Right forelimb (tissue), 1 donor: ENCODE measurements at regions not wholly inside any gene's neighbourhood (a gene's known extent, or its start where the extent isn't known, plus 50 kb on each side); places are given as distances from the start of the nearest gene placed in this dataset.

Experiments used
- DNase-seq: peaks from one replicate; pipeline ENCODE4 v3.0.0-alpha.2; 2018

DNA sequence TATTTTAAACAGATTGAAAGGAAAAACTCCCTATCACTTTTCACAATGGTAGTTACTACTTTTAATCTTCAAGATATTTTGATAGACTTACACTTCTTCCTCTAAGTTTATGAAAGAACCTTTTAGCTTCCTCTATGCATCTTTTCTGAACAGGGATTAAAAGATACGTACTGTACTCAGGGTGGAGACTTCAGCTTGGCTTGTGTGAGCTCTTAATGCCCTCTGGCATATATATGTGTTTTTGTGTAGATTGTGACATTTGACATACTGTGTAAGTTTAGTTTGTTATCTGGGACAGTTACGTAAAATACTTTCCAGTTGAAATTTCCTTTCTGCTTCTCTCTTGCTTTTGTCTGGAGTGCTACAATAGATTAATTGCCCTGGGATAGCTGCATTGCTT is 109.3 kb upstream of the NUDT6 start:
- DNase-seq, result no peak

DNA sequence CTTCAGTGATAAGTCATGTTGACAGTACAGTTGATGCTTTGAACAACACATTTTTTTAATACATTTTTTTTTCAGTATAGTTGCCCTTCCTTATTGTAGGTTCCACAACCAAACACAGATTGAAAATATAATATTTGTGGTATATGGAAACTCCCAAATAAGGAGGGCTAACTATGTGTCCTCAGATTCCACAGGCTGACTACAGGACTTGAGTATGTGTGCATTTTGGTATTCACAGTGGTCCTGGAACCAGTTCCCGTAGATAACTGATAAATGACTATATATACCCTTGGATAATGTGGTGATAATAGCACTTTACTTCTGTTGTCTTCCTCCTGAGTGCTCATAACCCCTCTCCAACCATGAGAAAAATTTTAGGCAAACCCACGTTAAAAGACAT is 111.6 kb upstream of the NUDT6 start:
- no peak for DNase-seq

DNA sequence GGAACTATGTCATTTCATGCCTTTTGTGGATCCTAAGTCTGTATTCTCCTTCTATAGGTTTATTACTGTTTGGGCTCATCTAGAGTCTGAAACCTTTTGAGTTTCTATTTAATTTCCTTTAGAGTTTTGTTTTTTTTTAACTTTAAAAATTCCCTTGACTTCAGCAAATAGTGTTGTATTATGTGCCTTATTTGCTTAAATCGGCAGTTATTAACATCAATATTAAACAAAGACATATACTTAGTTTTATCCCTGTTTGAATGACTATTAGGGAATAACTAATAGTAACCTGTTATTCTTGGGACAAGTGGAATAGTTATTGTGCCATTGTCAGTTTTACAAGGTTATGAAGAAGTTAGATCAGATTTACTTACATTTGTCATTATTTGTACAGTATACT is 112.8 kb upstream of the NUDT6 start:
- no peak for DNase-seq

DNA sequence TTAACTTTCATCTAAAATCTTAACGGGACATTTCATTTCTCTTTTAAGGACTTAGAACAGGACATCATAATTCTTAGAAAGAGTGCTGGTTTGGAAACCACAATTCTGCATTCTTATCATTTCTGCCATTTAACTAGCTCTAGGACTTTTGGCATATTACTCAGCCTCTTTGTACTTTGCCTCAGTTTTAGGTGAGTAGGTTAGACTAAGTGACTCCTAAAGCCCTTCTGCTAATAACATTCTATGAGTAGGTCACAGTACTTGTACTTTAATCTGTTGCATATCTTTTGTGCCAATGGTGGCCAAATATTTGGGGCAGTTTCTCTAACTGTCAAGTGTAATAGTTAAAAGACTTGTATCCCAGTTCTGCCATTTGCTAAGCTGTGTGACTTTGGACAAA is 115.4 kb upstream of the NUDT6 start:
- no peak for DNase-seq

DNA sequence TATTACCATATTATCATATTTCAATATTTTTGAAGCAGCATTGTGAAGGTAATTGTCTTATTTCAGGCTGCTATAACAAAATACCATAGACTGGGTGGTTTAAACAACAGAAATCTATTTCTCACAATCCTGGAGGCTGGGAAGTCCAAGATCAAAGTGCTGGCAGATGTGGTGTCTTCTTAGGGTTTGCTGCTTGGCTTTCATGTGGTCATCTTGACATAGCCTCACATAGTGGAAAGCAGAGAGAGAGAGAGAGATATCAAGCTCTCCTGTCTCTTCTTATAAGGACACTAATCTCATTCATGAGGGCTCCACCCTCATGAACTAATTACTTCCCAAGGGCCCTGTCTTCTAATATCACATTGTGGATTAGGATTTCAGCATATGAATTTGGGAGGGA is 119.7 kb upstream of the NUDT6 start:
- no peak for DNase-seq

DNA sequence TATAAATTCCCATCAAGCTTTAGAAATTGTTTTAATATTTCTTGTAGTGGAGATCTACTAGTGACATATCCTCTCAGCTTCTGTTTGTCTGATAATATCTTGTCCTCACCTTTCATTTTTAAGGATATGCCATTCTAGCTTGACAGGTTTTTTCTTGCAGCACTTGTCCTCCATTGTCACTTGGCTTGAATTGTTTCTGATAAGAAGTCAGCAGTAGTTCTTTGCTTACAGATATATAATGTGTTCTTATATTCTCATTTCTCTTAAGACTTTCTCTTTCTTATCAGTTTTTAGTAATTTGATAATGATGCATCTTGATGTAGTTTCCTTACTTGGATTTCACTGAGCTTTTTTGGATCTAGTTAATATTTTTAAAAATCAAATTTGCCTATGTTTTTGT is 120.6 kb upstream of the NUDT6 start:
- DNase-seq, result no peak

DNA sequence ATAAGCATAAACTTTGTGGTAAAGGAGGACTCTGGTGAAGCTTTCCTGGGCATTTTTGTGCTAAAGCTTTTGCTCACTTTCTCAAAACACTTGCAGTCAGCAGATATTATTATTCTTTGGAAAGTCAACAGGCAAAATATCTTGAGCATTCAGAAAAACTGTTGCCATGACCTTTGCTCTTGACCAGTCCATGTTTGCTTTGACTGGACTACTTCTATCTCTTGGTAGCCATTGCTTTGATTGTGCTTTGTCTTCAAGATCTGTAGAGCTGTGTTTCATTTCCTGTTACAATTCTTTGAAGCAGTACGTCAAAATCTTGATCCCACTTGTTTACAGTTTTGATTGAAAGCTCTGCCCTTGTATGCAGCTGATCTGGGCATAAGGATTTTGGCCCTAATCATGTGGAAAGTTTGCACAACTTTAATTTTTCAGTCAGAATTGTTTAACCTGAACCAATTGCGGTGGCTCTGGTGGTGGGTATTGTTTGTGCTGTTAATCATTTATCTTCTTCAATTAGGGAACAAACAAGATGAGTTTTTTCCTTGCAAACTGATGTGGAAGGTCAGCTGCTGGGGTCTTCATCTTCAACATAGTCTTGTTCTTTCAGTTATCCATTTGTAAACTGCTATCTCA is 121.5 kb upstream of the NUDT6 start:
- DNase-seq, result no peak

DNA sequence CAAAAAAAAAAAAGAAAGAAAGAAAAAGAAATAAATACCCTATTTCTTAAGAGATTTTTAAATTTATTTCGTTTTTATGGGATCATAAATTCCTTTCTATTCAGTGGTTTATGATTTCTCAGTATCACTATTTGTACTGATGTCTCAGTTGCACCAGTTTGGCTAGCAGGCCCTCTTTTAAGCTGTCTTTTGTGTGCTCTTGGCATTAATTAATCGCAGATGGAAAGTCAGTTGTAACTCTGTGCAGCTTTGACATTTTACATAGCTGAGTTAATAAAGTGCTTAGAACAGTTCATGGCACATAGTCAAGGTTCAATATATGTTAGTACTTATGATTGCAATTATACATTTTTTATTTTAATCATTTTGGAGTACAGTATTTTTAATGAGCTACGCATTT is 123.7 kb upstream of the NUDT6 start:
- no peak for DNase-seq

DNA sequence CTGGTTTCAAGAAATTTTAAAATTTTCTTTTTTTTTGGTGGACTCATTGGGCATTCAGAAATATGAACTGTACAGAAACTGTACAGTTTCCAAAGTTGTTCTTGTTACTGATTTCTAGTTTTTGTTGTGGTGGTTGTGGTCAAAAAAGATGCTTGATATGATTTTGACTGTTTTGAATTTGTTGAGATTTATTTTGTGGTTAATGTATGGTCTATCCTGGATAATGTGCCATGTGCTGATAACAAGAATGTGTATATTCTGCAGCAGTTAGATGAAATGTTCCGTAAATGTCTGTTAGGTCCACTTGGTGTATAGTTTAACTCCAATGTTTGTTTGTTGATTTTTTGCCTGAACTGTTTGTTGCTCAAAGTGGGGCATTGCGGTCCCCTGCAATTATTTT is 127.6 kb upstream of the NUDT6 start:
- no peak for DNase-seq

DNA sequence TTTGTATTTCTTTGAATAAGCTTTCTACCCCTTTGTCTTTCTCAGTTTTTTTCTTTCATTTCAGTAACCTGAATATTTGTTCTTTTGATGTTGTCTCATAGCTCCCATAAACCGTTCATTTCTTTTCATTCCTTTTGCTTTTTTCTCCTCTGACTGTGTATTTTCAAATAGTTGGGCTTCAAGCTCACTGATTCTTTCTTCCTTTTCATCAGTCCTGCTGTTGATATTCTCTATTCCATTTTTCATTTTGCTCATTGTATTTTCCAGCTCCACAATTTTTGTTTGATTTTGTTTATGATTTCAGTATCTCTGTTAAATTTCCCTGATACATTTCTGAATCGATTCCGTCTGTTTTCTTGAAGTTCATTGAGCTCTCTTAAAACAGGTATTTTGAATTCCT is 129.6 kb upstream of the NUDT6 start:
- no peak for DNase-seq

DNA sequence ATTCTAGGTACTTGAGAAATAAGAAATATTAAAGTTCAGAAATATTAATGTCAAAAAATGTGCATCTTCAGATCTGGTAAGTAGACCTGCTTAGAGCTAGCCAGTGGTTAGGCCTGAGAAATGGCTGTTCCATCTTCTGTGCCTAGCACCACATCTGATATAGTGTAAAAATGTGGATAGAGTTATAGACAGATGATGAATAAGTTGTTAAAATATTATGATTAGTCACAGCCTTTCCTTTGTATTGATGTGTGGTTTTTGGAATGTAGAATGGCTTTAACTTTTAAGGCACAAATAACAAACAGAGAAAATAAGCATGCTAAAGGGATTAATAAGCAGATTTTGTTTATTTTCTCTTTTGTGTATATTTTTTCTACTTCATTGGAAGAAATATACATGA is 133.5 kb upstream of the NUDT6 start:
- no peak for DNase-seq

DNA sequence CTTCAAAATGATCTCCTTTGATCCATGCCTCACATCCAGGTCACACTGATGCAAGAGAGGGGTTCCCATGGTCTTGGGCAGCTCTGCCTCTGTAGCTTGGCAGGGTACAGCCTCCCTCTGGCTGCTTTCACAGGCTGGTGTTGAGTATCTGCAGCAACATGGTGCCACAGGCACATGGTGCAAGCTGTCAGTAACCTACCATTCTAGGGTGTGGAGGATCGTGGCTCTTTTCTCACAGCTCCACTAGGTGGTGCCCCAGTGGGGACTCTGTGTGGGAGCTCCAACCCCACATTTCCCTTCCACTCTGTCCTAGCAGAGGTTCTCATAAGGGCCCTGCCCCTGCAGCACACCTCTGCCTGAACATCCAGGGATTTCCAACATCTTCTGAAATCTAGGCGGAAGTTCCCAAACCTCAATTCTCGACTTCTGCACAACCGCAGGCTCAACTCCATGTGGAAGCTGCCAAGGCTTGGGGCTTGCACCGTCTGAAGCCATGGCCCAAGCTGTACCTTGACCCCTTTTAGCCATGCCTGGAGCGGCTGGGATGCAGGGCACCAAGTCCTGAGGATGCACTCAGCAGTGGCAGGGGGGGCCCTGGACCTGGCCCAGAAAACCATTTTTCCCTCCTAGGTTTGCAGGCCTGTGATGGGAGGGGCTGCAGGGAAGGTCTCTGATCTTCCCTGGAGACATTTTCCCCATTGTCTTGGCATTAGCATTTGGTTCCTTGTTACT is 137.8 kb upstream of the NUDT6 start:
- no peak for DNase-seq

DNA sequence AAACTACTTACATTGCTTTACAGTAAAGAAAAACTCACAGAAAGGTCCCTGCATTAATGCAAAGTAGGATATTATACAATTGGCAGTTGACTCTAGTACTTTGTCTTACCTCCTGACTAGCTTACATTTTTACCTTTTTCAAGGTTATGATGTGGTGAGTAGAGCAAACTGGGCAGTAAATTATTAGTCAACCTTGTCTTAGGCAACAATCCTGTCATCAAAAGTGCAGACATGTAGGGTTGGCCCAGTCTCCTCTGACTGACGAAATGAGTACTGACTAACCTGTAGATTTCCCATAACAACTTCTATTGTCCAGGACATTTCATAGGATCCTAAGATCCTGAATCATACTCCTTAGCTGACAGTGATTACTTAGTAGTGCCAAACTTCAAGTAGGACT is 142.0 kb upstream of the NUDT6 start:
- DNase-seq, result no peak

DNA sequence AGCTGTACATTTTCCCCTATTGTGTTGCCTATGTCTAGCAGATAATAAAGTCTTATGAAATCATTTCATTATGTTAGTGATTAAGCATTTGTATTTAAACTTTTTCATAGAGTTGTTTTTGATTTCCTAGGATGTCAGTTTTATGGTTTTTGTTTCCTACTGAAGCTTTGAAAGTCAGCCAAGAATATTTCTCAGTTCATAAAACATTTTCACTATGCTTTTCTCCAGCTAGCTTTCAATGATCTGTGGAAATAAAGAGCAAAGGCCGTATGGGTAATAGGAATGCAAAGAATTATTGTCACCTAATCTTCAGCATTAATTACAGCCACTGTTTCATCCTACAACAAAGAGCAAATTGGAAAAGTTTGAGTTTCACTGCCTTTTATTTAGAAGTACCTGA is 145.7 kb upstream of the NUDT6 start:
- no peak for DNase-seq

DNA sequence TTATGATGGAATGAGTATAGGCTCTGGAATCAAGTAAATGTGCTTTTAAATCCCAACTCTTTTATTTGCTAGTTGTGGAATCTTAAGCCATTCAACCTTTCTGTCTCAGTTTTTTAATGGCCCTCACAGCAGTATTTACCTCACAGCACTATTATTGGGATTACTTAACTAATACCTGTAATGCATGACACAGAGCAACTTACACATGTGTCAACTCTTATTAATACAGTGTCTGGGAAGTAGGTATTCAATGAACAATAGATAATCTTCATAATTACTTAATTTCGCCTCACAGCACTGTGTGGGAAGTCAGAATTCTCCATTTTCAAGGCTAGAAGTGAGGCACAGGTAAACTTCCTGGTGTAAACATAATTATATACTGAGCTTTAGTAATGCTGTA is 149.7 kb upstream of the NUDT6 start:
- no peak for DNase-seq

DNA sequence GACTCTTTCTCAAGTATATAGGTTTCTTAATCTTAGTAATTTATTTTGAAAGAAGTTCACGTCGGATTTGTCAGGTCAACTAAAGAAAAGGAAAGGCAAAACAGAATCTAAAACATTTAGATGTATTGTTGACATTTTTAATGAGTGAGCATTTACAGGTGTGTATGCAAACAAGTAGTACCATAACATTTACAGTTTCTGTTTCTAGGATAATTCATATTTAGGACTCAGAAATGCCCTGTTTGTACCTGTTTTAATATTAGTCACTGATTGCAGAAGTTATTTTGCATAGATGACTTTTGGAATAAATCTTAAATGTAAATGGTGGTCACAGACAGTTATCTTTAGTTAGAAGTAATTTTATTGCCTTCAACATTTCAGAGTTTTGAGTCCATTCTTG is 151.3 kb upstream of the NUDT6 start:
- DNase-seq, result no peak

DNA sequence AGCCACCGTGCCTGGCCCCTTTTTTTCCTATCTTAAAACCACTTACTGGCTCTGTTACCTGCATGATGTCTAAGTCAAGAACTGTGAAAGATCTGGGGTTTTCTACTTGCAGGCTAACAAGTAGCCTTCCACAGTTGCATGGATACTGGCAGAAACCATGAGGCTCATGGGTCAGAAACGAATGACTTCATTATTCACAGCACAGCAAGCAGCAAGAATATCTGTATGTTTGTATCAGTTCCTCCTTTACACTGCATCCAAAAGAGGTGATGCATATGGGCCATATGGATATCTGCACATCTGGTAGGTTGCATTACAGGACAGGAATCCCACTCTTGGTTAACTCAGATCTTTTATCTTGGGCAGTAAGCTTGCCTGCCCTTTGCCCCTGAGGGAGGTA is 154.9 kb upstream of the NUDT6 start:
- no peak for DNase-seq

DNA sequence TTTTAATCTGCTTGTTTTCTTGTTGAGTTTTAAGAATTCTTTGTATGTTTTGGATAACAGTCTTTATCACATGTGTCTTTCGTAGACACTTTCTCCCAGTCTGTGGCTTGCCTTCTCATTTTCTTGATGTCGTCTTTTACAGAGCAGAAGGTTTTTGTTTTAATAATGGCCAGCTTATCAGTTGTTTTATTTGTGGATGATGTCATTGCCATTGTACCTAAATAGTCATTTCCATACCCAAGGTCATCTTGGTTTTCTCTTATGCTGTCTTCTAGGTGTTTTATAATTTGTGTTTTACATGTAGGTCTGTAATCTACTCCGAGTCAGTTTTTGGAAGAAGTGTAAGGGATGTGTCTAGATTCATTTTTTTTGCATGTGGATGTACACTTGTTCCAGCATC is 159.6 kb upstream of the NUDT6 start:
- no peak for DNase-seq

DNA sequence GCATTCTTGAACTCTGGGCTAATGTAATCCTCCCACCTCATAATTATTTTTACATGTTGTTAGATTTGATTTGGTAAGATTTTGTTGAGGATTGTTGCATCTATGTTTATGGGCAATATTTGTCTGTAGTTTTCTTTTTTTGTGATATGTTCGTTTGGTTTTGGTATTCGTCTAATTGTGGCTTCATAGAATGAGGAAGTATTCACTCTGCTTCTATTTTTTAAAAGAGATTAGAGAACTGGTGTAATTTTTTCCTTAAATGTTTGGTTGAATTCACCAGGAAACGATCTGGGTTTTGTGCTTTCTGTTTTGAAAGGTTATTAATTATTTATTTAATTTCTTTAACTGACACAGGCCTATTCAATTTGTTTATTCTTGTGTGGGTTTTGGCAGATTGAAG is 161.2 kb upstream of the NUDT6 start:
- DNase-seq, result no peak

DNA sequence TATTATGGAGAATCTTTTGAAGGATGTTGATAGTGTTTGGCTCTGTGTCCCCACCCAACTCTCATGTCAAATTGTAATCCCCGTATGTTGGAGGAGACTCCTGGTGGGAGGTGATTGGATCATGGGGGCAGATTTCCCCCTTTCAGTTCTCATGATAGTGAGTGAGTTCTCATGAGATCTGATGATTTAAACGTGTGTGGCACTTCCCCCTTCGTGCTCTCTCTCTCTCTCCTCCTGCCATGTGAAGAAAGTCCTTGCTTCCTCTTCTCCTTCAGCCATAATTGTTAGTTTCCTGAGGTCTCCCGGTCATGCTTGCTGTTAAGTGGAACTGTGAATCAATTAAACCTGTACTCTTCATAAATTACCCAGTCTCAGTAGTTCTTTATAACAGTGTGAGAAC is 166.1 kb upstream of the NUDT6 start:
- no peak for DNase-seq

DNA sequence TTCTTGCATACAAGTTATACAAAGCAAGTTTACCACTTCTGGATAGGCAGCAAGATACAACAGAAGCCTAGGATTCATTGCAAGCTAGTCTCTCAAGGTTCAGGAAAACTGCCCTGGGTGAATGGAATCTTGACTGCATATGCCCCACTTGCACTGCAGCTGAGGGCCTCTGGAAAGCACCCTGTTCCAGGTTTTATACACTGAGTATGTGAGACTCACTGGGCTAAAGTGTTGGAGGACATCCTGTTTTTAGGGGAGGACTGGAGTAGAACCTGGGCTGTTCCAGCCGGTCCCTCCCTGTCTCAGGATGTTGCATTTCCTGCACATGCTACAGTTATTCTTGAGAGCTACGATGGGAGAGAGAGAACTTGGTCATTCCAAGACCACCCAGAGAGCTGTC is 168.5 kb upstream of the NUDT6 start:
- no peak for DNase-seq

DNA sequence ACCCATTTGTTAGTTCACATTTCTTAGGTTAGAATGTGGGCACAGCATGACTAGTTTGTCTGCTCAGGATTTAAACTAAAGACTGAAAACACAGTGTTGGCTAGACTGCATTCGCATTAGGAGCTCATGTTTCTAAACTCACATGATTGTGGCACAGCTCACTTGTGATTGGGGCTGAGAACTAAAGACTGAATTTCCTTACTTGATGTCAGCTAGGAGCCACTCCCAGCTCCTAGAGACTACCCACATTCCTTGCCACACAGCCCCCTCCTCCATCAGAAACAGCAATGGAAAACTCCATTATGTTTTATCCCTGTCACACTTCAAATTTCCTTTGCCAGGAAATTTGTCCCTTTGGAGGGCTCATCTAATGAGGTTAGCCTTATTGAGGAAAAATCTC is 170.2 kb upstream of the NUDT6 start:
- no peak for DNase-seq

DNA sequence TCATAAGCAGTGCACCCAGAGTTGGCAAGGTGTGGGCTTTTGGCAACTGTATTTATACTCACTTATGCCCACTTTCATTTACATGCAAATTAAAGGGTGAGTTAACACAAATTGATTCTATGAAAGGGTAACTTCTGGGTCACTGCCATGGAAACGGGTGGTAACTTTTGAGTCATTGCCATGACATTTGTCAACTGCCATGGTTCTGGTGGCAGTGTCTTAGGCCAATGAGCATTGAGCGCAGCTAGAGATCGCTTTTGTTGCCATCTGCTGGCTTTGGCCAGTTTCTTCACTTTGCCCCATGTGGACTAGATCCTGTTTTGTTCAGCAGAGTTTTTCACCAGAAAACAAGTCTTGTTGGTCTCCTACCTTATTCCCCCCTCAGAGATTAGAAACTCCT is 170.8 kb upstream of the NUDT6 start:
- DNase-seq, result no peak

DNA sequence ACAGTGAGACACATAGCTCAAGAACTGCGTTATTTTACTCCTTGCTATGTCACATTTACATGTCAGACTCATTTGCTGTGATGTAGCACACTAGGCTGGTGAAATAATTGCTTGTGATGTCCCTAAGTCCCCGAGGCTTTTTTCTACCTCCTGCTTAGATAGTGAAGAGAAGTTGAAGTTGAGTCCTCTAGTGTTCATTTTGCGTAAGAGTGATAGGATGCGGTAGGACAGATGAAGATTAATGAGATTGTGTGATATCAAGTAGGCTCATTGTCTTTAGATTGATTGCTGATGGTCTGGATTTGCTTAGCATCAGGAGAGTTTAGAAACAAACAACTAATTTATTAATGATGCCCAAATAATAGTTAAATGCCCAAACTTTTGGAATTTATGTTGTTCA is 173.6 kb upstream of the NUDT6 start:
- no peak for DNase-seq

DNA sequence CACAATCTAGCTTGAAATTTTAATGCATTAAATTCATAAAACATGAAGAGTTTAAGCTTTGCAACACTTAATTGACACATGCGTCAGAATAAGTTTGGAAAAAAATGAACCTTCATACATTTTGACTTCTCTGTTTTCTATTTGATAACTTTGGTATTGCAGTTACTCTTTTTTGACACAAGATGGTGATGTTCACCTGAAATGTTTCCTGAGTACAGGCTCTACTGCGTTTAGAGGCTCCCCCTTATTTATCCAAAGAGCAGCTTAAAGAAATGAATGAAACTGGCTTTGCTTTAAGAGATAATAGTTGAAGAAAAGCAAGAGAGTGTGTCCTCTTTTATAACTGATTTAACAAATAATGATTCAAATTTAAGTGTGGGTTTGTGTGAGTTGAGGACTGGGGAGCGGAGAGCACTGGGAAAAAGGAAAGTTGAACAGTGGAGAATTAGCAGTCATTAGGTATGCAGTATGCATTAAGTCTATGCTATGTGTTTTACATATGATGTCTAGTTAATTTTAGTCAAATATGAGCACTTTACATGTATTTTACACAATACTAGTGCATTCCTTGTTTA is 180.6 kb upstream of the NUDT6 start:
- DNase-seq, result no peak
